PC-3 (cell line): ENCODE measurements at regions not wholly inside any gene's neighbourhood (a gene's known extent, or its start where the extent isn't known, plus 50 kb on each side); places are given as distances from the start of the nearest gene placed in this dataset.

ENCODE experiments used
- ATAC-seq: fragments of 200-7000 bp; cut with Tn5 transposase; 2 replicates; pipeline ENCODE4 v1.9.1; 2020; ENCODE audit warnings: mild to moderate bottlenecking, moderate library complexity
- BruUV-seq: library from RNA; stranded (reverse); fragments of 400-500 nt; replicated peaks from 2 replicates; lab custom pipeline; 2021; lab: Mats Ljungman, UMichigan
- CTCF ChIA-PET: fragments of 300-600 bp; sonication (Branson Sonifier 250); formaldehyde crosslinking; loops from one replicate; lab custom pipeline; 2022; ENCODE audit warnings: antibody characterized with exemption; lab: Charles Lee
- POLR2A ChIA-PET: fragments of 300-600 bp; sonication (Branson Sonifier 250); formaldehyde crosslinking; loops from one replicate; lab custom pipeline; 2022; ENCODE audit warnings: antibody characterized with exemption; ENCODE audit not compliant: unreplicated experiment; lab: Charles Lee
- DNase-seq: peaks from one replicate; pipeline ENCODE4 v3.0.0-alpha.2; 2015
- H2AFZ ChIP-seq: fragments of 300-600 bp; sonication (generic); 2 replicates; pipeline ENCODE4 v1.6.0; 2016; ENCODE audit warnings: antibody characterized with exemption, low read length
- H3F3A ChIP-seq: fragments of 300-600 bp; sonication (generic); one replicate; pipeline ENCODE4 v1.6.0; 2017; ENCODE audit warnings: antibody characterized with exemption, low read length, control low read depth, mild to moderate bottlenecking; ENCODE audit not compliant: unreplicated experiment
- H3K27ac ChIP-seq: fragments of 300-600 bp; sonication (generic); 2 replicates; pipeline ENCODE4 v1.5.1; 2016; ENCODE audit warnings: mild to moderate bottlenecking, low read length
- H3K27me3 ChIP-seq: fragments of 300-600 bp; sonication (generic); 2 replicates; pipeline ENCODE4 v1.6.1; 2016; ENCODE audit warnings: low read length, mixed read lengths
- H3K36me3 ChIP-seq: fragments of 300-600 bp; sonication (generic); 2 replicates; pipeline ENCODE4 v1.6.1; 2016; ENCODE audit warnings: low read depth, mixed run types, low read length, mixed read lengths
- H3K4me1 ChIP-seq: fragments of 300-600 bp; sonication (generic); 2 replicates; pipeline ENCODE4 v1.5.1; 2016; ENCODE audit warnings: low read length; ENCODE audit not compliant: insufficient read depth
- H3K4me2 ChIP-seq: fragments of 300-600 bp; sonication (generic); 2 replicates; pipeline ENCODE4 v1.6.0; 2016; ENCODE audit warnings: low read length
- H3K4me3 ChIP-seq: fragments of 300-600 bp; sonication (generic); 2 replicates; pipeline ENCODE4 v1.5.1; 2016; ENCODE audit warnings: mild to moderate bottlenecking, low read length, mixed read lengths
- H3K79me2 ChIP-seq: fragments of 300-600 bp; sonication (generic); 2 replicates; pipeline ENCODE4 v1.6.1; 2017; ENCODE audit warnings: low read length, mixed read lengths
- H3K9ac ChIP-seq: fragments of 300-600 bp; sonication (generic); 2 replicates; pipeline ENCODE4 v1.6.0; 2016; ENCODE audit warnings: mild to moderate bottlenecking, low read length
- H3K9me2 ChIP-seq: fragments of 300-600 bp; sonication (generic); replicated peaks from 2 replicates; pipeline ENCODE4 v1.6.1; 2016; ENCODE audit warnings: mixed run types, low read length, mixed read lengths
- H3K9me3 ChIP-seq: fragments of 300-600 bp; sonication (generic); 2 replicates; pipeline ENCODE4 v1.6.1; 2016; ENCODE audit warnings: low read length, mixed read lengths
- H4K20me1 ChIP-seq: fragments of 300-600 bp; sonication (generic); 2 replicates; pipeline ENCODE4 v1.6.1; 2016; ENCODE audit warnings: low read length, mixed read lengths
- CTCF ChIP-seq: fragments of 300-600 bp; sonication (generic); conservative IDR thresholded peaks from 2 replicates; pipeline ENCODE4 v1.5.1; 2017; ENCODE audit warnings: antibody characterized with exemption, low read depth, mild to moderate bottlenecking, low read length
- EZH2 ChIP-seq: fragments of 300-600 bp; sonication (generic); IDR thresholded peaks from one replicate; pipeline ENCODE4 v1.6.1; 2017; ENCODE audit warnings: antibody characterized with exemption, mild to moderate bottlenecking, low read length; ENCODE audit not compliant: unreplicated experiment
- EZH2phosphoT487 ChIP-seq: fragments of 300-600 bp; sonication (generic); IDR thresholded peaks from 2 replicates; pipeline ENCODE4 v1.6.1; 2018; ENCODE audit warnings: mild to moderate bottlenecking, antibody characterized with exemption, low read length, borderline replicate concordance
- intact Hi-C: fragments of 100-400 bp; cut with micrococcal nuclease; formaldehyde crosslinking; loops from 2 replicates; pipeline ENCODE4 v1.9.0; 2023

GRCh38 chrX:147735364-147735763 is 176.4 kb upstream of the FMR1 start:
- Histone ChIP-seq H3K9me3 (no peaks in the 10 kb centered on the region), H3K9me2 (no peaks in the 10 kb centered on the region), H3K79me2 (no peaks in the 10 kb centered on the region), H3K27me3 (no peaks in the 10 kb centered on the region), H3K36me3 (no peaks in the 10 kb centered on the region), H3F3A (no peaks in the 10 kb centered on the region), H3K4me1 (no peaks in the 10 kb centered on the region), H3K9ac (no peak overlapping the region), H3K27ac (no peak overlapping the region), H3K4me3 (no peak overlapping the region), H2AFZ (no peak overlapping the region), H3K4me2 (no peak overlapping the region), H4K20me1 (no peaks in the 10 kb centered on the region)
- BruUV-seq = no TSS peak
- no peak for TF ChIP-seq CTCF
- no peak for TF ChIP-seq EZH2
- TF ChIP-seq EZH2phosphoT487 = no peak
- ChIA-PET CTCF (no interaction called here), POLR2A (no interaction called here)
- DNase-seq = no peak
- ATAC-seq = no peak
- intact Hi-C loops = no loop called here

GRCh38 chrX:147736045-147736444 is 175.7 kb upstream of the FMR1 start:
- Histone ChIP-seq H3K36me3 (no peaks in the 10 kb centered on the region), H3K9ac (no peak overlapping the region), H3K9me2 (no peaks in the 10 kb centered on the region), H3K4me3 (no peak overlapping the region), H2AFZ (no peak overlapping the region), H3K4me1 (no peaks in the 10 kb centered on the region), H3K27ac (no peak overlapping the region), H3F3A (no peaks in the 10 kb centered on the region), H4K20me1 (no peaks in the 10 kb centered on the region), H3K4me2 (no peak overlapping the region), H3K27me3 (no peaks in the 10 kb centered on the region), H3K9me3 (no peaks in the 10 kb centered on the region), H3K79me2 (no peaks in the 10 kb centered on the region)
- no TSS peak for BruUV-seq
- ATAC-seq = no peak
- DNase-seq = no peak
- ChIA-PET CTCF (no interaction called here), POLR2A (no interaction called here)
- TF ChIP-seq CTCF (no peak), EZH2phosphoT487 (no peak), EZH2 (no peak)
- intact Hi-C loops = no loop called here

GRCh38 chrX:147737690-147738089 is 174.0 kb upstream of the FMR1 start:
- Histone ChIP-seq H4K20me1 (no peaks in the 10 kb centered on the region), H3K9me3 (no peaks in the 10 kb centered on the region), H3K79me2 (no peaks in the 10 kb centered on the region), H3F3A (no peaks in the 10 kb centered on the region), H3K4me2 (no peak overlapping the region), H3K4me1 (no peaks in the 10 kb centered on the region), H3K27me3 (no peaks in the 10 kb centered on the region), H3K4me3 (no peak overlapping the region), H3K9ac (no peak overlapping the region), H2AFZ (no peak overlapping the region), H3K27ac (no peak overlapping the region), H3K36me3 (no peaks in the 10 kb centered on the region), H3K9me2 (no peaks in the 10 kb centered on the region)
- POLR2A ChIA-PET = no interaction called here
- intact Hi-C loops = no loop called here
- TF ChIP-seq EZH2 (no peak), EZH2phosphoT487 (no peak), CTCF (no peak)
- CTCF ChIA-PET = no interaction called here
- DNase-seq (no peak), ATAC-seq (no peak)
- no TSS peak for BruUV-seq
